Tibial artery (tissue), 4 donors: ENCODE measurements at regions not wholly inside any gene's neighbourhood (a gene's known extent, or its start where the extent isn't known, plus 50 kb on each side); places are given as distances from the start of the nearest gene placed in this dataset.

ENCODE experiments used
- DNase-seq, 2 donors: peaks; one replicate each; pipeline ENCODE4 v3.0.0-alpha.2; 2019
- H3K27ac ChIP-seq, 2 donors: fragments of 200-600 bp; sonication (generic) in 1 of 2; 1 replicate in 1 of 2; 2 replicates in 1 of 2; pipeline ENCODE4 v1.5.1; 2018 to 2019; ENCODE audit warnings: mild to moderate bottlenecking in 1 of 2
- H3K27me3 ChIP-seq, 2 donors: fragments of 200-600 bp; sonication (generic) in 1 of 2; one replicate each; pipeline versions ENCODE4 v1.5.1 to v1.6.0; 2016 to 2019
- H3K36me3 ChIP-seq, 3 donors: fragments of 200-600 bp; sonication (generic) in 2 of 3; one replicate each; pipeline ENCODE4 v1.5.1; 2016 to 2019; ENCODE audit warnings: mild to moderate bottlenecking in 2 of 3
- H3K4me1 ChIP-seq, 4 donors: fragments of 200-600 bp; sonication (generic) in 2 of 4; 1 replicate in 3 of 4; 2 replicates in 1 of 4; pipeline ENCODE4 v1.5.1; 2016 to 2019
- H3K4me3 ChIP-seq, 2 donors: fragments of 200-600 bp; sonication (generic) in 1 of 2; 1 replicate in 1 of 2; 2 replicates in 1 of 2; pipeline ENCODE4 v1.5.1; 2018 to 2019; ENCODE audit warnings: mild to moderate bottlenecking in 2 of 2
- H3K9me3 ChIP-seq, 3 donors: fragments of 200-600 bp; sonication (generic) in 1 of 3; one replicate each; pipeline ENCODE4 v1.5.1; 2016 to 2019
- intact Hi-C: fragments of 100-400 bp; cut with DNase I; formaldehyde crosslinking; loops from one replicate; pipeline ENCODE4 v1.15.0; 2023; ENCODE audit warnings: low total_unique reads
- TF ChIP-seq, protein P1 (sequence below), 2 experiments: fragments of 200-600 bp in 1 of 2; fragments of 450-650 bp in 1 of 2; IDR thresholded peaks; one replicate each; pipeline ENCODE4 v1.5.1; 2017 to 2019; ENCODE audit warnings: antibody characterized with exemption in 2 of 2, mild to moderate bottlenecking in 1 of 2, moderate library complexity in 1 of 2

DNA sequence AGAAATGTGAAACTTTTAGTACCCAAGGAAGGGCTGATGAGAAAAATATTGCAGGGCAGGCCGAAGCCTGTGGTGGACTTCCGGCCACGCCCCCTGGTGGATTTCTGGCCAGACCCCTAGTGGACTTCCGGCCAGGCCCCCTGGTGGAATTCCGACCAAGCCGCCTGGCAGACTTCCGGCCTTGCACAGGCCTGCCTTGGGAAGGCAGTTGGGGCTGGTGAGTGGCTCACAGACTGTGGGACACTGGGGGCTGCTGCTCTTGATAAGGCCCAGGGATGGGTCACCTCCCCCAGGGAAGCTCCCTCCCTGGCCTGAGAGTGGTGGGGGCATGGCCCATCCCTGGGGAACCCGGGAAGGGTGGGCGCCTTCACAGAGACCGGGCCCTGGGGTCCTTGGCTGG, 116.4 kb upstream of the MKI67 start:
- TF ChIP-seq, protein P1, sequence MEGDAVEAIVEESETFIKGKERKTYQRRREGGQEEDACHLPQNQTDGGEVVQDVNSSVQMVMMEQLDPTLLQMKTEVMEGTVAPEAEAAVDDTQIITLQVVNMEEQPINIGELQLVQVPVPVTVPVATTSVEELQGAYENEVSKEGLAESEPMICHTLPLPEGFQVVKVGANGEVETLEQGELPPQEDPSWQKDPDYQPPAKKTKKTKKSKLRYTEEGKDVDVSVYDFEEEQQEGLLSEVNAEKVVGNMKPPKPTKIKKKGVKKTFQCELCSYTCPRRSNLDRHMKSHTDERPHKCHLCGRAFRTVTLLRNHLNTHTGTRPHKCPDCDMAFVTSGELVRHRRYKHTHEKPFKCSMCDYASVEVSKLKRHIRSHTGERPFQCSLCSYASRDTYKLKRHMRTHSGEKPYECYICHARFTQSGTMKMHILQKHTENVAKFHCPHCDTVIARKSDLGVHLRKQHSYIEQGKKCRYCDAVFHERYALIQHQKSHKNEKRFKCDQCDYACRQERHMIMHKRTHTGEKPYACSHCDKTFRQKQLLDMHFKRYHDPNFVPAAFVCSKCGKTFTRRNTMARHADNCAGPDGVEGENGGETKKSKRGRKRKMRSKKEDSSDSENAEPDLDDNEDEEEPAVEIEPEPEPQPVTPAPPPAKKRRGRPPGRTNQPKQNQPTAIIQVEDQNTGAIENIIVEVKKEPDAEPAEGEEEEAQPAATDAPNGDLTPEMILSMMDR (IDR thresholded peaks at IDR 0.05), result no peak
- no peak overlapping the region for H3K27ac ChIP-seq
- H3K36me3 ChIP-seq, result no peaks in the 10 kb centered on the region
- no peaks in the 10 kb centered on the region for H3K4me1 ChIP-seq
- H3K27me3 ChIP-seq, result no peaks in the 10 kb centered on the region
- intact Hi-C loops, result no loop called here
- H3K9me3 ChIP-seq, result no peaks in the 10 kb centered on the region
- H3K4me3 ChIP-seq, result no peak overlapping the region
- no peak for DNase-seq

DNA sequence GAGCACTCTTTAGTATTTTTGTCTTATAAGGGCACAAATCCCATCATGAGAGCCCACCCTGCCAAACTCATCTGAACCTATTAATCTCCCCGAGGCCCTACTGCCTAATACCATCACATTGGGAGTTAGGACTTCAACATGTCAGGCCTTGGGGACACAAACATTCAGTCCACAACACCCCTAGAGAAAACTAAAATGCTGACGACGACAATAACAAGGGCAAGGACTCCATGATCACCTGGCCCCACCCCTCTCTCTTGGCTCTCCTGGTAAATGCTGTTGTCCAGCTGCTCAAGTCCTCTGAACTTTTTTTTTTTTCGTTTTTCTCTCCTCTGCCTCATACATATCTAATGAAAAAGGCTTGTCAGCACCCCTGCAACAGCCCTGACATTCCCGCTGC, 118.8 kb upstream of the MKI67 start:
- Histone ChIP-seq H3K4me3 (no peak overlapping the region), H3K4me1 (no peaks in the 10 kb centered on the region), H3K9me3 (no peaks in the 10 kb centered on the region), H3K36me3 (no peaks in the 10 kb centered on the region), H3K27ac (no peak overlapping the region), H3K27me3 (no peaks in the 10 kb centered on the region)
- intact Hi-C loops, result no loop called here
- DNase-seq, result no peak
- TF ChIP-seq, protein P1 (IDR thresholded peaks at IDR 0.05), result no peak

DNA sequence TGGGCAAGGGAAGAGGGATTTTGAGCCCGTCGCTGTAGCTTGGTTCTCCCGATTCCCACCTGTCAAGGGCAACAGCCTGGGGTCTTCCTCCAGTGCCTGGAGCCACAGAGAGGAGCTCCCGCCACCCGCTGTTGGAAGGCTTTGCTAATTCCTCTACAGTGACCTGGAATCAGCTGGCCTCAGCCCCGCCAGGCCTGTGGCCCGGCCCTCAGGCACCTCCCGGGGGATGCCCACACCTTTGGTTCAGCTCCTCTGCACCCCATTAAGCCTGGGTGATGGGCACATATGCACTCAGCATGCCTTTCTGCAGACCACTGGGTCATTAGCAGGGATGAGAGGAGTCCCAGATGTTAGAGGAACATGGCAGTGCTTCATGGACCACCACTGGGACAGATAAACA, 121.4 kb upstream of the MKI67 start:
- TF ChIP-seq, protein P1 (IDR thresholded peaks at IDR 0.05), result no peak
- Histone ChIP-seq H3K36me3 (no peaks in the 10 kb centered on the region), H3K4me1 (no peaks in the 10 kb centered on the region), H3K27ac (no peak overlapping the region), H3K27me3 (no peaks in the 10 kb centered on the region), H3K9me3 (no peaks in the 10 kb centered on the region), H3K4me3 (no peak overlapping the region)
- intact Hi-C loops, result no loop called here
- DNase-seq, result no peak

DNA sequence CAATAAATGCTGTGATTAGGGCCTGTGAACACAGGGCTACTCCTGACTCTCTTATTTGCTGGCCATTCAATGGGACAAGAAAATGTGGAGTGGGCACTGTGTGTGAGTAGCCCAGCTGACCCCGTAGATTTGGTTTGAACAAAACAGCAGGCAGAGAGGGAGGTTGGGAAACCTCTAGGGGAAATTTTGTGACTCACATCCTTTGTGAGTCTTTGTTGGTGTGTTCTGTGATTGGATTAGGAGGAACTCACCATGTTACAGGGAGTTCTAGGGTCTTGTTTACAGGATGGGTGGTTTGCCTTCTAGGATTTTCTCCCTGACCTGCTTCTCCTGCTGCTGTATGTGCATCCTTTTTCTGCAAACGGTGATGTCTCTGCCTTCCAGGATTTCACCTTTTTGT, 128.3 kb upstream of the MKI67 start:
- DNase-seq, result no peak
- Histone ChIP-seq H3K4me1 (no peaks in the 10 kb centered on the region), H3K27ac (no peak overlapping the region), H3K9me3 (no peaks in the 10 kb centered on the region), H3K27me3 (peaks cover 0 to 7% of the 10 kb centered on the region in 2 donors), H3K4me3 (no peak overlapping the region), H3K36me3 (no peaks in the 10 kb centered on the region)
- TF ChIP-seq, protein P1 (IDR thresholded peaks at IDR 0.05), result no peak
- intact Hi-C loops, result no loop called here

DNA sequence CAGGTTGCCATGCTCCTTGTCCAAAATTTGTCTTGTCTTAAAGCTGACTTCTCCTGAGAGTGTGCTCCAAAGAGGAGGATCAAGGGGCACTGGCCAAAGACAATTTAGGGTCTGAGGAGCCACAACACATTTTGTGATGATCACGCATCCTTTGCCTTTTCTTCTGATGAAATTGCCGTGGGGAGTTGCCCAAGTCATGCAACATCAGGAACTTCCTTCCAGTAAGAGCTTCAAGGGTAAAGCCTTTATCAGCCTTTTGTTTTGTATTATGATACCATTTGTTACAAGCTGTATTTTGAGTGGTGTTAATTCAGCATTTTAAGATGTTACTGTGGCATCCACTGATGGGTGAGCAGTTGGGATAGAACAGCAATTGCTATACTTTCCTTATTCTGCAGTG, 131.2 kb upstream of the MKI67 start:
- H3K9me3 ChIP-seq, result peaks cover 0 to 4% (median 0%) of the 10 kb centered on the region in 3 donors
- no peak for DNase-seq
- intact Hi-C loops, result no loop called here
- H3K4me3 ChIP-seq, result no peak overlapping the region
- H3K36me3 ChIP-seq, result no peaks in the 10 kb centered on the region
- H3K27me3 ChIP-seq, result peaks cover 0 to 9% of the 10 kb centered on the region in 2 donors
- H3K4me1 ChIP-seq, result no peaks in the 10 kb centered on the region
- TF ChIP-seq, protein P1 (IDR thresholded peaks at IDR 0.05), result no peak
- H3K27ac ChIP-seq, result no peak overlapping the region

DNA sequence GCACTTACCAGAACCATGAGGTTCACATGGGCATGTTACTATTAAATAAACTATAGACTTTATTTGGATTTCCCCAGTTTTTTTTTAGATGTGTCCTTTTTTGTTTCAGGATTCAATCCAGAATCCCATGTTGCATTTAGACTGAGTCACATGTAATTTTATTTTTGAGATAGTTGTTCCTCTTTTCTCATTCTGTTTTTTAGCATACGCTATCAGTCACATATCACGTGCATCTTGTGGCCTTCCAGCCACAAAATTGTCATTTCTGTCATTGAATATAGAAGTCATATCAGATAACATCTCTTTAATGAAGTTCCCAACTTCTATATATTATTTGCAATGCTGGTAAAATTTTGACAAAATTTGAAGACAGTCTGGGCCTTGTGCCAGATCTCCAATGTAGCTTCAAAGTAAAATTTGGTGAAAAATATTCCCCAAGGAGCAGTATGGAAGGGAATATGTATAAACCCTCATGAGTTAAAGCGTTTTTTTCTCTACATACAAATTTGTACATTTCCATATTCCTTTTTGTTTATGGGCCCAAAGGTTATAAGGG, 132.3 kb upstream of the MKI67 start:
- no peak for DNase-seq

More for the DNA sequence above, 132.3 kb upstream of the MKI67 start:
- Histone ChIP-seq H3K27me3 (peaks cover 0 to 20% of the 10 kb centered on the region in 2 donors), H3K9me3 (peaks cover 0 to 4% (median 0%) of the 10 kb centered on the region in 3 donors), H3K4me1 (no peaks in the 10 kb centered on the region), H3K36me3 (no peaks in the 10 kb centered on the region), H3K27ac (no peak overlapping the region), H3K4me3 (no peak overlapping the region)
- TF ChIP-seq, protein P1 (IDR thresholded peaks at IDR 0.05), result no peak
- intact Hi-C loops, result no loop called here
